GM19463 (cell line): ENCODE measurements at regions not wholly inside any gene's neighbourhood (a gene's known extent, or its start where the extent isn't known, plus 50 kb on each side); places are given as distances from the start of the nearest gene placed in this dataset.
"Not testable (repeated sequence)": the region's sequence is repeated elsewhere in the genome, so short reads cannot be mapped to it uniquely, and the experiment has no call there.

ENCODE experiments used
- ATAC-seq: cut with Tn5 transposase; IDR thresholded peaks from one replicate; pipeline ENCODE4 v1.9.1; 2021; ENCODE audit warnings: mild to moderate bottlenecking, moderate library complexity; ENCODE audit not compliant: unreplicated experiment

DNA sequence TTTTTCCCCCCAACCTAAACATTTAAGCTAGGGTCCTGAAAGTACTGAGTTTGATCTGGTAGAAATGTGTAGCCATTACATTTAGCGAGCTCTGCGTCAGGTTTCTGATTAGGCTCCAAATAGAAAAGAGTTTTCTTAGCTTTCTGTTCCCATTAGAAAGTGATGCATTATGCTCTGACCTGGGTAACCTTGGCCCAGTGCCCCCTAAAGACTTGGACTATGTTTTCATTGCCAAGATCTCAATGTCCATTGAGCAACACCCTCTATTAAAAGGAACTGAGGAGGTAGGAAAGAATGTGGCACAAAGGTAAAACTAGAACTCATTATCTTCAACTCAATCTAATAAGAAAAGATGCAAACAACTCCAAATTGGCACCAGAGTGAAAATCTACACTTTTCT lies 358.9 kb upstream of the PCSK5 start:
- ATAC-seq = no peak

DNA sequence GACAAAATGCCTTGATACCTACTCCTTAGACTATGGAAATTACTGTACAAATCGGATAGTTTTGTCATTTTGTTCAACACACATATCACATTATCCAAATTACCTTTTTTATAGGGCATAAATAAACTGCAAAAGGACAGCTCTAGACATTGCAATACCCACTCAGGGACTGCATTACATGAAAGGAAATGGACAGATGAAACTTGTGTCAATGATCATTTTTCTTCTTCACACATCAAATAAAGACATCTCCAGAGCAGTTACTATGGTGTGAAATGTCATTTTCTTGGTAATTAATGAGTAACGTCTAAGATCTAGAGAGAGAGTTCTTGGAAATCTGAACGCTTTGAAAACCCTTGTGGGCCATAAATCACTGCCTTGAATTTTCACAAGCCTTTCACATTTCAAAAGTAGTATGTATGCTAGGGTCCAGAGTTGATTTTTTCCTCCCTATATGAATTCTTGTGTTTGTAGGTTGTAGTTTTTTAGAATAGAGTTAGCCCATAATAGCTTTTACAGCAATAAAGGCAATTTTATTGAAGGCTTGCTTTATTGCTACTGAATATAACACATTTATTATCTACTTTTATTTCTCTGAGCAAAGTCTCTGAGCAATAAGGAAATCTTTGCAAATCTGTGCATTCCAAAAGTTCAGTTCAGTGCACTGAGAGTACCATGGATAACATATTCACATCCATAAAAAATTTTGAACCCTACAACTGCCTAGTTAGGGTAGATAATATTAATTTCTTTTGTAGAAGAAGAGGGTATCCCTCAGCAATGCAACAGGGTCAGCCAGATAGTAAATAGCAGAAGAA lies 358.0 kb upstream of the PCSK5 start:
- no peak for ATAC-seq

DNA sequence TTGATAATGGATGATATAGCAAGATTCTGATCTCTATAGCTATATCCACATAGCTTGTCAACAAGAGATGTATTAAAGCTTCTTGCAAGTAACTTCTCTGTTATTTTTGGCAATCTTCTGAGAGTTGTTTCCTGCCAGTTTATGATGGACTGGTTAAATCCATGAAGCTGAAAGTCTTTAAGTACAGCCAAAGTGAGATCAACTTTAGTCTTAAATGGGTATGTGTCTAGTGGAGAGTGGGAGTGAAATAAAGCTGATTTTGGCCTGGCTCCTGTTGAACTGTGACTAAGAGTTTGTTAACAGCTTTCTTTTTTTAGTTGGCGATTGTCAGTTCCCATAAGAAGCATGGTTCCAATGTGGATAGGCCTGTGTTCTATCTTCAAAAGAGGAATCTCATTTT lies 350.9 kb upstream of the PCSK5 start:
- no peak for ATAC-seq

DNA sequence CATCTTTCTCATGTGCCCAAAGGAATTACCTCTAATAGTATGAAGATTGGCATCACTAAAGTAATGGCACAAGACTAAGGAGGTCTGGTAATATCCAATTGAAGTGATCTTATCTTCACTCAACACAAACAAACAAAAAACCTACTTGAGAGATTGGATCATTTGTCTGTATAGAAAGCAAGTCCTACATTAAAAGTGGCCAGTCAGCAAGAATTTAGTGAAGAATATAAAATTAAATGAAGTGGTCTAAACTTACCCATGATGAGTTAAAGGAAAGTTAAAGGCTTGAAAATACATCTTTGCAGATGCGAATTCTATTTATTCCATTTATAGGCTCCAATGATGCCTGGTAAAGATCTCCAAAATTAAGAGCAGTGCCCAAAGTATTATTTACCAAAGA lies 350.3 kb upstream of the PCSK5 start:
- ATAC-seq = no peak

DNA sequence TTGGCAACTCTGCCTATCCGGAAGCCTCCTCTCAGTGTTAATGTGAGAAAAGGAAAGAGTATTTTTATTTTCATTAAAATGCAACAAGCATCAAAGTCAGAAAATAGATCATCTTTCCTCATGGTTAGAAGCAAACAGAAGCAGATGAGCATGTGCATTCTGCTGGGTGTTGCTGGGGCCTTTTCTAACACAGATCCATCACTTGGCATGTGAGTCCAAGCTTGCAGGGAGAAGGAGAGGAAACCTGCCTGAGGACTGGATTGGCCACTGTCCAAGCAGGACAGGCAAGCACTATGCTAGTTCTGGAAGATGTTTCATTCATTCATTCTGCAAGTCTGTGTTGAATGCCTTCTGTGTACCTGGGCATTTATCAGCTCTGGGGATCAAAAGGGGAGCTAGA lies 348.7 kb upstream of the PCSK5 start:
- no peak for ATAC-seq

DNA sequence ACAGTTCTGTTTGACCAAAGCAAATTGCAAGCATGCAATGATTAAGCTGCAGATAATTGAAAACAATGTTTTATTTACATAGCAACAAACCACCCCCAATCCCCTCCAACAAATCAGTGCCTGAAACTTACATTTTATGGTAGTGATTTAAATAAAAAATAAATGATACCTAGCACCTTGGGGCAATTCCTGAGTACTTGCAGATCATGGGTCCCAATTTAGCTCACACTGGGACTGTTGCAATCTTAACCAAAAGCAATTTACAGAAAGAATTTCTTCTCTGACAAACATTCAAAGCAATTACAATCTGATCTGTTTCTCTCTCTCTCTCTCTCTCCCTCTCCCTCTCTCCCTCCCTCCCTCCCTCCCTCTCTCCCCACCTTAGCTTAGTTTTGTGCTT lies 345.7 kb upstream of the PCSK5 start:
- ATAC-seq = no peak

DNA sequence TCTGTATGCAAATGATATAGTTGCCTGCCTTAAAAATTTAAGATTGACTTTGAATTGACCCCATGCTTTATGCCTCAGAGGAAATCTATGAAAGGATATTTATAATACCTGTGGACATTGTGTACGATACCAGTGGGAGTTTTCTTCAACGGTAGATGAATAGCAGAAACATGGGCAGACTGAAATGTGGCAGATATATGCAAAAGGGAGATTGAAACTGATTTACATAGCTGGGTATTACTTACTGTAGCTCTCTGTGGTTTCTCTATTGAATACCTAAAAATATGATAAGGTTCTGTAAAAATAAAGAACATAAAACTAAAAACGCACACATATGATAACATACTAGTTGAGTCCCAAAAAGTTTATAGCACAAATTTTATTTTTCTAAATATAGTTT lies 345.2 kb upstream of the PCSK5 start:
- no peak for ATAC-seq

DNA sequence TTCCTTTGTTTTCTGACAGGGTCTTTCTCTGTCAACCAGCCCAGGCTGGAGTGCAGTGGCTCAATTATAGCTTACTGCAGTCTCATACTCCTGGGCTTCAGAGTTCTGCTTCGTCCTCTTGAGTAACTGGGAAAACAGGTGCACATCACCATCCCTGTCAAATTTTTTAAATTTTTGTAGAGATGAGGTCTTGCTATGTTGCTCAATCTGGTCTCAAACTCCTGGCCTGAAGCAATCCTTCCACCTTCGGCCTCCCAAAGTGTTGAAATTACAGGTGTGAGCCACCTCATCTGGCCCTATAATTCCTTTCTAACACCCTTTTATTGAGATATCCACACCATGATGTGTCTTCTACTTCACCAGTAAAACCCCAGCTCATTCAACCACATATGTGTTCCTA lies 341.6 kb upstream of the PCSK5 start:
- no peak for ATAC-seq

DNA sequence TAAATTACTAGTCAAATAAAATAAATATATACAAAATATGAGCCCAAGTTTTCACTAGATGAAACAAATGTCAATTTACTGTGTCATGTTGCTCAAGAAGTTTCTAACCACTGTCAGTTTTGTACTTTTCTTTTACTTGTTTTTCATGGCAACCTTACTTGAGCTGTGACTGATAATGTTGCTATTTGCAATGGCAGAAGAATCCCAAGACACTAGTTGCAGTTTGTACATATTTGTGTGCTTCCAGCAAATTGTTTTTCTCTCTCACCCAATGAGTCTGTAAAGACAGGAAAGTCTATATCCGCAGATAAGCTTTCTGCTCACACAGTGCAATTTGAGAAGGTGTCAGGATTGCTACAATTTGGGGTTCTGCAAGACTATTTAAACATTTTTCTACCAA lies 338.6 kb upstream of the PCSK5 start:
- ATAC-seq = no peak

DNA sequence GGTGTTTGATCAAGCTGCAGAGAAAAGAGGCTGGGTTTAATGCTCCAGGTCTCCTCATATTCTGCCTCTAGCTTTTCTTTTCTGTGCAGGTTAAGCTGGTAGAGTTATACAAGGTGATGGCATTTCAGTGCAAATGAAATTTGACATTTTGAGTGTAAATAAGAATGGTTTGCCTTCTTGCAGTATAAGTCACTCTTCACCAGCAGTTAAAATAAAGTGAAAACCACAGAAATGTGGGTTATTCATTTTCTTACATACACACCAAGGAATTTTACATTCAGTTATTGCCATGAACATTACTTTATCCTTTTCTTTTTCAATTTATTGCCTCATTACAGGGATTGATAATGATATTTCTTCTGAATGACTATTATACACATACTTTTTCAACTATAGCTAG lies 337.5 kb upstream of the PCSK5 start:
- no peak for ATAC-seq

DNA sequence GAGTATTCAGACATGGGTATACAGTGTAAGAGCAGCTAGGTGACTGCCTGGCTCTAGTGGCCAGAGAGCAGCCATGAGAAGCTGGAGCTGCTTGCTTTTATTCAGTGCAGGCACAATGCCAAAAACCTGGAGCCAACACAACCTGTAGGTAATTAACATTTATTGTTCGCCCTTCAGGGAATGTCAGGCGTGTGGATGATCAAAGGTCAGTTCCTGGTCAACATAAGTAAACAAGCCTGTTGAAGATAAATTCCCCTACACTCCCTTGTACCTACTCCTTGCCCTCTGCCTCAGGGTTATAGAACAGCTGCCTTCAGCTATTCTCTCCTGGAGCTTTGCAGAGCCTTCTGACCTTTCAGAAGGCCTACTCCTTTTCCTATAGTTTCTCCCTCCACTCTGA lies 323.7 kb upstream of the PCSK5 start:
- ATAC-seq = not testable (repeated sequence)

DNA sequence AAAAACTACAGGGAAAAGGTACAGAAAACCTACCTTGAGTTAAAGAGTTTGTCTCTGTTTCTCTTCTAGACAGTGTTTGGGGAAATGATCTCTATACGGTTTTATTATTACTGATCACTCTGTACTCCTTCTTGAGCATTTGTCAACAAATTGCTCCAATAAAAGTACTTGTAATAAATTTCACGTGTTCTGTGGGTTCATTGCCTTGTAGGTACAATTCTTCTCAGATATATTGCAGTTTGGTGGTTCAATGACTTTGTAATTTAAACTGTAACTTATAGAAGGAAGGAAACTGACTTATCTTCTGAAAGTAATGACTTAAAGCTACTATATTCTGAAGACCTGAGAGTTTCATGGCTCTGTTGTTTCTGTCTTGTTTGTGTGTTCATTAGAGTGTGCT lies 319.9 kb upstream of the PCSK5 start:
- ATAC-seq = no peak

DNA sequence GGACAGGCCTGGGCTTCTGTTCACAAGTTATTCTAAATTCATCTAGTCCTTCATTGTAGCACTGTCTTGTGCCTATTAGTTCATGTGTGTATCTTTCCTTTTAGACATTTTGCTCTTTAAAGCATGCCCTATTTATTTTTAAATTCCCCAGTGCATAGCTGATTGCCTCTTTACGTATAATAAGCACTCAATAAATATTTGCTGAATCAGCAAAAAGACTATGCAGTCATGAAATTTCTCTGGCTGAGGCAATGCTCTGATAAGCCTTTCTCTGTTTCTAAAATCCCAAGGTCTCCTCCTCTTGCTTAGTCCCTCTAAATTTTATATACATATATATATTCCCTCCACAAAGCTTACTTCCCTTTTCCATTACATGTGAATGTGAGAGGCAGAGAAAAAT lies 315.9 kb upstream of the PCSK5 start:
- no peak for ATAC-seq

DNA sequence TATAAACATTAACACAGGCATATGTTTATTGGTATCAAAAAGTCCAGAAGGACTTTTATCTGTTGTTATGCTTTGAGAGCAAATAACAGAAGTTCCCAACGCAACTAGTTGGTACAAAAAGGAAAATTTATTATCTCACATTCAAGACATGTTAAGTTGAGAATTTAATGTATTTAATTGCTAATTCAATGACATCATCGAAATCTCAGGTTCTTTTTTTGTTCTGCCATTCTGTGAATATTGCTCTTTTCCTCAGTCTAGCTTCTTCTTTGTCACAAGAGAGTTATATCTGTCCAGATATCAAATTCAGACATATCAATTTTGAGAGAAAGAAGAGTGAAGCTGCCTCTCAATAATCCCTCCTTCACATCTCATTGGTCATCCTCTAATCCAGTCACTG lies 307.6 kb upstream of the PCSK5 start:
- no peak for ATAC-seq

DNA sequence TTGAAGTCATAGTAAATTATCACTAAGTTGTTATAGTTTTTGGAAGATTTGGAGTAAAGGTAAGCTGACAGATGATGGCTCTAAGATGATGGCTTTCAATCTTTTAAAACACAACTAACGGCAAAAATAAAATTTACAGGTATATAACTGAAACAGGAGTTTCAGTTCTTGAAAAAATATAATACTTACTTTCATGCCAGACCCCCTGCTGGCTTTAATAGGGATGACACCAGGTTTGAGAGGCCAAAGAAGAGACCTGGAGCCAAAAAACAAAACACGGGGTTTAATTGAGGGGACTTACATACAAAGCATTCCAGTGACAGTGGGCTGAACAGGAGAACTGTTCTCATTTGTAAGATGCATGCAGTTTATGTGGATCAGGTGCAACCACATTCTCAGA lies 301.7 kb upstream of the PCSK5 start:
- ATAC-seq = no peak

DNA sequence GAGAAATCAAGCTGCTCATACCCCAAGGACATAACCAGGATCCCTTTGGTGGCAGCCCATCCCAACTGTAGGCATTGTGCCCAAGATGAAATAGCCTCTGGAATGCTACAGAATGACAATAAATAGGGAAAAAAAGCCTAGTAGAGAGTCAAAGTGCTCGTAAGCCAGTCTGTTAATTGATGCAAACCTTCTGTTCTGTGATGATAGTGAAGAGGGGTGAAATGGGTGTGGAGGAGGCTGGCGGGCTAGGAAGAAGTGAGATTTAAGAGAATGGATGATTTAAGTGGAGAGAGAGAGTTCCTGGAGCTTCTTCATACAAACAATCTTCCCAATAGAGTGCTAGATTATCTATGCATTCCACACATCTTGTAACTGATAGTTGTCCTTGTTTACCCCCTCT lies 301.0 kb upstream of the PCSK5 start:
- ATAC-seq = no peak

DNA sequence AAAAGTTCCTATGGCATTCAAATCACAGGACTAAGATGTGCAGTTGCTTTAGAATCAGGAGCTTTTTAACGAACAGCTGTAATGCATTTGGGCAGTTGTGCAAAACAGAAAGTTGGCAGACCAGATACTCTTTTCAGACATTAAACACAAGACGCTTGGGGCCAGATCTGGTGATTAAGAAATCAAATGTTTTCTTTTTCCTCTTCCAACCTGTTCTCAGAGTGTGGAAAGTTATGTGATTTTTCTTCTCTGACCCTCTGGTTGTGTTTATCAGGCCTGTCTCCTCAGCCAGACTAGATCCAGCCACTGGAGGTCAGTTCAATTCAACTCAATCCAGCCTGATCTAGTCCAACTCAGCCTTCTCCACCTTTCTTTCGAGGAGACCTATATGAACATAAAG lies 298.5 kb upstream of the PCSK5 start:
- no peak for ATAC-seq

DNA sequence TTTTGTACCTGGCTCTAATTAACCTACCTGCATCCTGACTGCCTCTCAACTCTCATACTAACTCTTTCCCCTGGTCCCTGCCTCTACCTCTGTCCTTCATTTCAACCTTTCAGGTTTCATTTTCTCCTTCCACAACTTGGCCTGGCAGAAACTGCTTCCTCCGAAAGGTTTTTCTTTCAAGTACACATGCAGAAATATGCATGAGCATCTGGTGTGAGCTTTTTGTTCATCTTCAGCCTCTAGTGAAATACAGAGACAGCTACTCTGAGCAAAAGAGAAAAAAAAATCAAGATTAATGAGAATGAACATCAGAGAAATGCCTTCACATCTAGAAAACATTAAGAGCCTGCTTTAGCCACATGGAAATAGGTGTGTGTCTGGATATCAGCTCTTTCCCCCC lies 297.9 kb upstream of the PCSK5 start:
- ATAC-seq = no peak

DNA sequence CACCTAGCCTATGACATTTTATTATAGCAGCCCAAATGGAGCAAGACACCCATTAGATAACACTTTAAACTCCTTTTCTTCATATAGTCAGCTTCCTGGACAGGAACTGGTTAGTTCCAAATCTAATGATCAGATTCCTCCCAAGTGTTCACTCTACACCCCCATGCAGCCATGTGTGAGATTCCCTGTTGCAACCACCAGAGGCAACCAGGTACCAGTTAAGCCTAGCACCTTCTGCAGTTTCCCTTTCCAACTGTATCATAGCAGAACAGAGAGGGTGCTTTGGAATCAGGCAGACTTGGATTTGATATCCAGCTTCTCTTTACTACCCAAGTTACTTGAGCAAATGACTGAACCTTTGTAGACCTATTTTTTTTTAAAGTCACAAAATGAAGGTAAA lies 296.6 kb upstream of the PCSK5 start:
- ATAC-seq = no peak

DNA sequence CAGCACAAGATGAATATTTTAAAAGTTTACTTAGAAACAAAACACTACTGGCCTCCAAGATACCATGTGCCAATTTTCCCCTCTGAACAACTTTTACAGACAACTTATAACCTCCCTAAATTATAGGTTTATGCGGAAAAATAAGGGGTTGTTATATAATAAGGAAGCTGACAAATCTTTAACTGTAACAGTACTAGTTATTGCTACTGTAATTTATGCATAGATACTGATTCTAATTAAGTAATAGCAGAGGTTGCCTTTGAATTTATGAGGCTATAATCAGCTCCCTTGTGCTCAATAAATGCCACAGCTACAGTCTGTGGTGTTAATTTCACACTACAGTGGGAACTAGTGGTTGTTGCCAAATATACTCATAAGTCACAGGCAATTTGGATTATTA lies 291.3 kb upstream of the PCSK5 start:
- ATAC-seq = no peak

DNA sequence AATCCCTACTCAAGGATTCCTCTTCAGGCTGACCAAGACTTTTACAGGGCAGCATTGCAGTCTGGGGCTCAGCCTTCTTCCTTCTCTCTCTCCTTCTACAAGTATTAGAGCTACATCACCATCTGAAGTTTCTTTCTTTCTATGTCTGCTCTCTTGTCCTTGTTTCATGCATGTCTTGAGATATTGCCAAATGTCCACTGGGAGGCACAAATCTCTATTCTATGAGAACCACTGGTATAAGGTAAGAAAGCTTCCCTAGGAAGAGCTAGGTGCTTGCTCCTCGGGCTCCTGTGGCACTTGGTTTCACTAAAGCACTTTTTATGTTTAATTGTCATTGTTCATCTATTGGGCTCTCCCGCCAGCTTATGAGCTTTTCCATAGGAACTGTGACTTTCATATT lies 289.2 kb upstream of the PCSK5 start:
- ATAC-seq = no peak

DNA sequence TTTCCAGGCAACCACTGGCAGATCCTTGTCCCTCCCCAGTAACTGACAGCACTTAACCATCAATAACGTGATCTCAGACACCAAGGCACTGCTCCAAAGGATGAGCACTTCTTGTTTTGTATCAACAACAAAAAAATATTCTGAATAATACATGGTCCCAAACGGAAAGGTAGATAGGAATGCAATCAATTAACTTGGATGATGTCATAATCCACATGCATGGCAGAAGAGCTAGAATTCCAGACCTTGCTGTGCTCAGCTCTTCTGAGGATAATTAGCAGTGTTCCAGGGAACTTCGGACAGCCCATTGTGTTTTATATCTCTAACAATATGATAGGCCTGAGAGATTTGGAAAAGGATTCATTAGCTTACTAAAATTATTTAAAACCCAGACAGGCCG lies 288.4 kb upstream of the PCSK5 start:
- ATAC-seq = no peak

DNA sequence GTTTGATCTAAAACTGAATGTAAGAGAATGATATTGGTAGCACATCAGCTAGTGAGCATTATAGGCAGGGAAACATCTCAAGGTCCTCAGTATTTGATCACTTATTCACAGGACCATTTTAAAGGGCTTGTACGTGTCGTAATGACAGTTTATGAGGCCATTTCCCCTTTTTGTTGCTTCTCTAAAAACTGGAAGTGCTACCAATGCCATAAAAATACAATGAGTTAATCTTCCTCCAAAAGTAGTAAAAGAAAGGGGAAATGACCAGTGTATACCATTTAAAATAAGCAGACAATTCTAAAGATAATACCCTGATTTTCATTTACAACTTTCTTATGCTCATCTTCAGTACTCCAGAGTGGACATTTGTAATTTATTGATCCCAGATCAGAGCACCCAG lies 285.8 kb upstream of the PCSK5 start:
- no peak for ATAC-seq
